H4 (cell line): ENCODE measurements at regions not wholly inside any gene's neighbourhood (a gene's known extent, or its start where the extent isn't known, plus 50 kb on each side); places are given as distances from the start of the nearest gene placed in this dataset.

Source experiments
- DNase-seq: peaks from one replicate; pipeline ENCODE4 v3.0.0-alpha.2; 2015; ENCODE audit warnings: low spot score

DNA sequence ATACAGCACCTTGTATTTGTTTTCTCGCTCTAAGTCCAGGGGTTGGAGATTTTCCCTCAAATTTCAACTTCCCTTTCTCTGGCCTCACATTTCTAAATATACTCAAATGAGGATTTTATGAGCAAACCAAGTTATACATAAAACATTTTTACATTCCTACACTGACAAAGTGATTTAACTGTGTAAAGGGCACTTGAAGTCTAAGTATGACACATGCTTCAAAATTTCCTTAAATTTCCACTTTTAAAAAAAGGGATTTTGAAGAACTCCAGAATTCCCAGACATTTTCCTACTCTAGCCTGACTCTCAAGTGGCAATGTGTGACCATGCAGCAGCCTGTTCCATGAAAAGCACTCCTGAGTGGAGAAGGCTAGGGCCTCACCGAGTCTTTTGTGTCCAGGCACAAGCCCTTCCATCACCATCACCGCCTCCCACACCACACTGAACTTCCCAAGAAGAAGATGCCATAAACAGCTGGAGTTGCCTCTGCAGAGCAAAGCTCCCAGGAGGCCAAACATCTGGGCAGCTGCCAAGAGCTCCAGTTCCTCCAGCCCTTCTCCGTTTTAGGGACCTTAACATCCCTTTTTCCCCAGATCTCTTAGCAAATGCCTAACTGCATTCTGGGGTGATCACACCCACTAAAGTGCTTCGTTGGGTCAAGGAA, 68.9 kb downstream of the NCR2 start:
- DNase-seq: no peak

DNA sequence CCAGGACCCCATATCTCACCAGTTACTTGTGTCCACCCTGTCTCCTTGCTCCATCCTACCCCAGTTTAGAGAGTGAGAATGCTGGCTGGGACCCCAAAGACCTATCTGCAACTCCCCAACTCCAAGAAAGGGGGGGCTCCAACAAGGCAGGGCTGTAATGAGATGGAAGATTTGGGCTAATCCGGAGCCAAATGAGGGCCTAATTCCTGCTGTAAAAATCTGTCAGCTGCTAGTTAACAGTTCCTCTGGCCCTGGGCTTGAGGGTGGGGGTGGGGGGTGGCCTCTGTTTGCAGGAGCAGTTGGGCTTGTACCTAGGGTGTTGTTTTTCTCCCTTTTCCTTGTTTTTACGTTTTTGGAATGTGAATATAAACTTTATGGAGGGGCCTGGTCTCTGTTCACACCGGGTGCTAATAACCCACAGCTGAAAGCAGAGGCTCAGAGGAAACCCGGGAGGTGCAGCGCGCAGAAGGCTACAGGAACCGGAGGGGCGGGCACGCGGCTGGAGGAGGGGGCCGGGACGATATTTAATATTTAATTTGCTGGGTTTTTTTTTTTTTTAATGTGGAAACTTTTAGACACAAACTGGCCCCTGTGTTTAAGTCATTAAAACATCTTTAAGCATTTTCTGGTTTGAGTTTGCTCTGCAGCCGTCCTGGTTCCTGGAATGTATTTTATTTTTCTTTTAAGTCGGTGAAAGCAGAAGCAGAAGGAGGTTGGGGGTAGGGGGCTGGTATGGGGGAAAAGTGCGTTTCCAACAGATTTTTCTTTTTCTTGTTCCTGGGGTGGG, 70.7 kb downstream of the NCR2 start:
- no peak for DNase-seq

DNA sequence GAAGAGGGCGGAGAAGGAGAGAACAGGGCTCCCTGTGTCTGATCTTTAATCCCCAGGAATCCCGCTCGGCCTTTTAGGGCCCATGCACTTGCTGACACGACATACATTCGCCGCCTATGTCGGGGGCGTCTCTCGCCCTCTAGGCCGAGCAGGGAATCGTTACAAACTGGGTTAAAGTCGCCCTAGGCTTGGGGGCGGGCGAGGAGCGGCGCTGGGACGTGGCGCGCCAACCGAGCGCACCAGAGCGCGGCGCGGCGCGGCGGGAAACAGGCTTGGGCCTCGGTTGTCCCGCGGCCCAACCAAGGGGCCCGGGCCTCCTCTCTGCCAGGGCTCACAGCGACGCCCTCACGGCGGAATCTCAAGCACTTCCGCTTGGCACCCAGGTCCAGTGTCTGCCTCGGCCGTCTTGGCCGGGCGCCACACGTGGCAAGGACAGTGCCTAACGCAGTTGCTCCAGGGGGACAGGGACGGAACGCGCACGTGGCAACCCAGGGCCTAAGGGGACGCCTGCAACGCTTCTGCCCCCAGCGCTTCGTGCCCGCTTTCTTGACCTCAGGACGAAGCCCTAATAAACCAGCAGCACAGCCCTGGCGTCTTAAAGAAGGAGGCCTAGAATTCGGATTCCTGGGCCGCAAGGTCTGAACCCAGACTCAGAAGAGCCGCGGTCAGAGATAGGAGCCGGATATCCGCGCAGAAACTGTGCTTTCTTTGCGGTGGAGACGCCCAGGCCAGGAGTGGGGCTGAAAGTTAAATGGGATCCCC, 71.5 kb downstream of the NCR2 start:
- DNase-seq: no peak

DNA sequence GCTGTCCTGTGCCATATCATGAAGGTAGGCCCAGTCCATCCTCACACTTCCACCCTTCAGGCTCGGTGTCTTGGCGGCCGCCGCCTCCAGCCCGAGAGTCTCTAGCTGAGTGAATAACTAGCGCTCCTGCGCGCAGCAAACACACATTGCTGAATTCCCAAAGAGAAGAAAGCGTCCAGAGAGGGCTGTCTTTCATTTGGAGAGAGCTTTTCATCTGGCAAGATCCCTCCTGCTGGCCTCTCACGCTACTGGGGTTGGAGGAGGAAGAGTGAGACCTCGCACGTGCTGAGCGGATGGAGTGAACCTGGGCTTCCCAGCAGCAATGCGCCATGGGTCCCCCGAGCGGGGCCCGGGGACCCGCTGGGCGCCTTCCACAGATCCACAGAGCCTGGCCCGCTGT, 73.2 kb downstream of the NCR2 start:
- DNase-seq: no peak

DNA sequence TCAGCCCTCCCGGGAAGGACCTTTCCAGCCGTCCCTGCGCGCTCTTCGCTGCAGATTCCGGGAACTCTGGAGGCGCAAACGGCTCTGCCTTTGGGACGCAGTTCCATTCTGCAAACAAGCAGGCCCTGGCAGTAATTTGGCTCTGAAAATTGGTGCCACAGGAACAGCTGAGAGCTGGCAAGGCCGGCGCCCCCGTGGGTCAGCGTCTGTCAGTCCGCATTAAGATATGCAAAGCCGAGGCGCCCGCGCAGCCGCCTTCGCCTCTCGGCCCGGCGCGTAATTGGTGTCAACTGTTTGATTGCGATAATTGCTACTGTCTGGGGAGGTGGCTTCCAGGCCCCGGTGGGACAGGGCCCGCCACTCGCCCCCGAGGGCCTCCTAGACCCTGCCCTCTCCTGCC, 73.6 kb downstream of the NCR2 start:
- no peak for DNase-seq

DNA sequence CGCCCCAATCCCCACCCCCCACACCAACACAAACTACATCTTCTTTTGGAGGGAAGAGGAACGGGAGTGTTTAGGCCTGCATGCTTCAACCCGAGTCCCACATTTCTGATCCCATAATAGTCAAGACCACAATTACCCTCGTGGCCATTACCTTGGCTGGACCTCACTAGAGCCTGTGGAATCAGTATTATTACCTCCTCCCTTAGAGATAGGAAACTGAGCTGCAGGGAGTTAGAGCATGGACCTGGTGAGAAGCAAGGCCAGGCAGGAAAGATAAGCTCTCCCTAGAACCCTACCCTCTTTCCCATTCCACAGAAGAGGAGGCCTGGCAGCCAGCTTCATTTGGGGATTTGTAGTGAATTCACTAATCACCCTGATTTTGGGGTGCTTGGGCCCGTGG, 74.1 kb downstream of the NCR2 start:
- DNase-seq: no peak

DNA sequence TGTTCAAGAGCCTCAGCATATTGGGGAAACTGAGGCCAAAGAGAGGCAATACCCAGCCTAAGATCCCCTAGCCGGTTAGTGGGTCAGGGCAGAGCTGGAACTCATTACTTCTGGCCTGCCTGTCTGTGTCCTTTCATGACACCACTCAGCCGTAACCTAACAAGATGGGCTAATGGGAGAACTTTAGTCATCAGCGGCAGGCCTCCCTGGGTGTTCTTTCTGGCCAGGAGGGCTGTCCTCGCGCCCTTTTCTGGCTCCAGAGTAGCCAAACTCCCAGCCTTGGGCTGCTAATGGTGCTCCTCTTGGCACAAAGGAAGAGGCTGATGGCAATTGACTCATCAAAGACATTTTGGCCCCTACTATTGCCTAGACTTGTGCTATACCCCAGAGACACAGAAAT, 76.6 kb downstream of the NCR2 start:
- DNase-seq: no peak

DNA sequence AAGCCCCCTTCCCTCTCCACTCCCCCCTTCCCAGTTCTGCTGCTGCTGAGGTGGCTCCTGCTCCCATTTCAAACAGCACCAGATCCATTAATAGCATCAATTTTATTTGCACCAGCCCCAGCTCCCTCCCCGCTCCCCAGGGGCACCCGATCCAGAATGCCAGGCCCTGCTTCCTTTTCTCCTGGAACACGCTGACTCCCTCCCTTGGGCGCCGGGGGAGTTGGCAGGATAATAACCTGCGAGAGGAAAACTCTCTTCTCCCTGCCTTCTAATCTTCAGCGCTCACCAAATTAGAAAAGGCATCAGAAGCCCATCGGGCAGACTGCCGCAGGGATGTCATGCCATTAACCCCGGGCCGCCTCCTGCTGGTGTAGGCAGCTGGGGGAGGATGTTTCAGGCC, 77.8 kb downstream of the NCR2 start:
- DNase-seq: no peak

DNA sequence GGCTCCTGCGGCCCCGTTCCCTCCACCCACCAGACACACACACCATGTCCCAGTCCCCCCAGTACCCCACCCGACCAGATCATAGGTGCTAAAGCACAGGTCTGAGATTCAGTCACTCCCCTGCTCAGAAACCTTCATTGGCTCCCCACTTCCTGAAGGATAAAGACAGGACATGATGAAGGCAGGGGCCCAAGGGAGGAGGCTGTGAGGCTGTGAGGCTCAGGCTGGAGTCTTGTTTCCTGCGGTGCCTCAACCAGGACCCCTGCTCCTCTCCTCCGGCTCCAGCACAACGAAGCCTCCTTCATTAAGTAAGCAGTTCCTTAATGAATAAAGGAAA, 81.1 kb downstream of the NCR2 start:
- DNase-seq: no peak

DNA sequence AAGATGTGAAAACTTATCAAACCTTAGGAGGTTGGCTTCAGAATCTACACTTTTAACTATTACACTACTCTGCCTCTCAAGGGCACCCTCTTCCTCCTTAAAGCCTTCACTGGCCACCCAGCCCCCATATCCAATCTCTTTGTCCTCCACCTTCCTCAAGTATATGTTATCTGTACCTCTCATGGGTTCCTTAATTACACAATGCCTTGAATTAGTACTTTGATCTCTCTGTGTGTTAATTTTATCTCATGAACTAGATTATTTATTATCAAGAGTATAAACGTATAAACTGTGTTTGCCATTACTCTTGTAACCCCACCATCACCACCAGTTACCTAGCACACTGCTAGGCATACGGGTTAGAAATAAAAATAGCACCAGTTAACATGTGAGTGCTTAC, 83.3 kb downstream of the NCR2 start:
- DNase-seq: no peak

DNA sequence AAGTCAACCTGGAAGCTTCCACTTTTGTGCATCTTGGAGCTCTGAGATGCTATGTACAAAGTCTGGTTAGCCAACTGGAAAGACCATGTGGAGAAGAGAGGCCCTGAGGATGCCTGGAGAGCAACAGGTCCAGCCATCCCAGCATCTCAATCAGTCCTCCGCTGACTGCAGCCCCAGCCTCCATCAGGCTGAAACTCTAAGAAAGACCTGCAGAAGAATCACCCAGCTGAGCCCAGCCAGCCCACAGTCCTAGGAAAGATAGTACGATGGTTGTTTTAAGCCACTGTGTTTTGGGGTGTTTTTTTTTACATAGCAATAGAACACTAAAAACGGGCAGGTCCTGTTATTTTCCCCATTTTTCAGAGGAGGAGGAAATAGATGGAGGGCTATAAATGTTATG, 84.0 kb downstream of the NCR2 start:
- DNase-seq: no peak

DNA sequence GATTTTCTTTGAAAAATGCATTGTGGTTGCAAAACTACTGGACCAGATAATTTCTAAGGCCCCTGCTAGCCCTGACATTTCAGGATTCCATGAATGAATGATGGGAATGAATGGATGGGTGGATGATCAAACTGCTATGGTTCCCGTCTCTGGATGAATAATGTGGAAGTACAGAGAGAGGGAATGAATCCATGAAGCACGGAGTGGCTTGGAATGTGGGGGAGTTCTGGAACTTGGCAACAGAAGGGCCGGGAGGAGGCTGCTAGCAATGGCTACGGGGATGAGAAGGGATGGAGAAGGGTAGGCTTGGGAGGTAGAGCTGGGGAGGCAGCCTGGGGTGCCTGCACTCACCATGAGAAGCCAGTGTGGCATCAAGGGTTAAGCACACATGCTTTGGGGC, 84.8 kb downstream of the NCR2 start:
- DNase-seq: no peak

DNA sequence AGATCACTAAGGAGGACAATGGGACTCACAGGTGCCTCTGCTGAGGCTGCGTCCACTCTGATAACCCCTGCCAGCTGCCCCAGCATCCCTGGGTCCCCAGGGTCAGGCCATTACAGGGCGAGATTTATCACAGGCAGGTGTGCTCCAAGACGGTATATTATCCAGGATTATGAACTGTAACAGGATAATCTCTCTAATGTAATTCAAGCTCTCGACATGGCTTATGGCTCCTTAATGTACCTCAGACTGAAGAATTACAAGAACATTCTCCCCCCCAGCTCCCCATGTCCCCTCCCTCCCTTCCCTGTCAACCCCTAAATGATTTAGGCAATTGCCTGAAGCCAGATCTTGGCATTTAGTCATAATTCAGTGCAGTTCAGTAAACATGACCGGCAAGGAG, 86.8 kb downstream of the NCR2 start:
- DNase-seq: no peak

DNA sequence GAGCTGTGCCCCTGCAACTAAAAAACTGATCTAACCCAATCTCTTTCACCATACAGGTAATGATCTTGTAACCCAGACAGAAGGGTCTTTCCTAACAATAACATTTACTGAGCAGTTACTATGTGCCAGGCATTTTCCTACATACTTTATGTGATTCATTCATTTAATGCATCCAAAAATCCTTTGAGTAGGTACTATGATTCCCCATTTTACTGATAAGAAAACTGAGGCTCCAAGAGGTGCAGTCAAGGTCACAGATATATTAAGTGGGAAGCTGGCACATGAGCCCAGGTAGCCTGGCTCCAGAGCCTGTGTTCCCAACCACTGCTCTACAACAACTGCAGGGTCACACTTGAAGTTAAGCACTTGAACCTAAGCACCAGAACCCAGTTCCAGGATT, 87.6 kb downstream of the NCR2 start:
- DNase-seq: no peak

DNA sequence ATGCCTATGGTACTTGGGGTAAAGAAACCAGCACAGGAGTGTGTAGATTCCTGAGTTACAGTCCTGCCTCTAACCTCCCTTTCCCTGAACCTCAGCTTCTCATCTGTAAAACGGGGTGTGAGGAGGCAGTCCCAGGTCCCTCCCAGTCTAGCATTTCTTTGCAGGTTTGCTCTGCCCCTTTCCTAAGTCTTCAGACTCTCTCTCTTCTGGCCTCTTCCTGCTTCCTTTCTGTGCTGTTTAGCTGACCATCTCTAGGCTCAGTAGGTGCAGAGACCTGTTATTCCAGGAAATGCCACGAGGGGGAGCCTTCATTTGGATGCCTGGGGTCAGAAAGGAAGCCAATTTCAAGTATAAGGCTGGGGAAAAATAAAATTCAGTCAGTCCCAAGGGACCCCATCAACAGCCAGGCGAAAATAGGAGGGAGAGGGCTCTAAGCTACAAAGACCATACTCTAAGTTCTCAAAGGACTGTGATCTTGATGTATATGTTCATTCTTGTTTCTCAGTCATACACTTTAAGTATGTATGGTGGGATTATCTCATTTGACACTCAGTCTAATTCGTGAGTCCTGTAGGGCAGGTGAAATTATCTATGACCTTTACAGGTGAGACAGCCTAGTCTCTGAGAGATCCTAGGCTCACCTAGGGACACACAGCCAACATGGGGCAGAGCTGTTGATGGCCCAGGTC, 89.1 kb downstream of the NCR2 start:
- peak; percentile 71 for DNase-seq

DNA sequence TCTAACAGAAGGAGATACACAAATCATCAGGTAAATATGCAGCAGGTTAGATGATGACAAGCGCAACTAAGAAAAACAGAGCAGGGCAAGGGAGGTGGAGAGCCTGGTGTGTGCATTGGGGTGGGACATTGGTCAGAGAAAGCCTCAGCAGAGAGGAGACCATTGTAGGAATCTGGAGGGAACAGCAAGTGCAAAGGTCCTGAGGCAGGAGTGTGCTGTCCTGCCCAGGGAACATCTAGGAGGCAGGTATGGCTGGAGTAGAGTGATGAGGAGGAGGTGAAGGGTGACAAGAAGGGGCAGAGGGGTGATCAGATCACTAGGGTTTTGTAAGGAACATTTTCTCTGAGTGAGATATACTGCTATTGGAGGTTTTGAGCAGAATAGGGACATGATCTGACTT, 90.1 kb downstream of the NCR2 start:
- no peak for DNase-seq

DNA sequence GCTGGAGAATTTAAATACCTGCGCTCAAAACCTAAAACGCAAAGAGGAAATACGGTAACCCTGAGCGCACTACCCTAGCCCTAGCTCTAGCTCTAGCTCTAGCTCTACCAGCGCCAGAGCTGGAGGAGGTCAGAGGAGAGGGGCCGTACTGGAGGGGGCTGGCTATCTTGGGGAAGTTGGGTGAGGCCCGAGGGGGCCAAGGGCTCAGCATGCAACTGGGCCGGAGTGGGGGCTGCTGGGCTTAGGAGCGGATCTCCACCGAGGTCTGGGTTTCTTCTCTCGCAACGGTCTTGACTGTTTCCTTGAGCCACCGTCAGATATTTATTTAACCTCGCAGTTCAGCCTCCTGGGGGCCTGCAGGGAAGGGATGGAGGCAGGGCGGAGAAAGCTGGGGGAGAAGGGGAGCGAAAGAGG, 91.0 kb downstream of the NCR2 start:
- no peak for DNase-seq

DNA sequence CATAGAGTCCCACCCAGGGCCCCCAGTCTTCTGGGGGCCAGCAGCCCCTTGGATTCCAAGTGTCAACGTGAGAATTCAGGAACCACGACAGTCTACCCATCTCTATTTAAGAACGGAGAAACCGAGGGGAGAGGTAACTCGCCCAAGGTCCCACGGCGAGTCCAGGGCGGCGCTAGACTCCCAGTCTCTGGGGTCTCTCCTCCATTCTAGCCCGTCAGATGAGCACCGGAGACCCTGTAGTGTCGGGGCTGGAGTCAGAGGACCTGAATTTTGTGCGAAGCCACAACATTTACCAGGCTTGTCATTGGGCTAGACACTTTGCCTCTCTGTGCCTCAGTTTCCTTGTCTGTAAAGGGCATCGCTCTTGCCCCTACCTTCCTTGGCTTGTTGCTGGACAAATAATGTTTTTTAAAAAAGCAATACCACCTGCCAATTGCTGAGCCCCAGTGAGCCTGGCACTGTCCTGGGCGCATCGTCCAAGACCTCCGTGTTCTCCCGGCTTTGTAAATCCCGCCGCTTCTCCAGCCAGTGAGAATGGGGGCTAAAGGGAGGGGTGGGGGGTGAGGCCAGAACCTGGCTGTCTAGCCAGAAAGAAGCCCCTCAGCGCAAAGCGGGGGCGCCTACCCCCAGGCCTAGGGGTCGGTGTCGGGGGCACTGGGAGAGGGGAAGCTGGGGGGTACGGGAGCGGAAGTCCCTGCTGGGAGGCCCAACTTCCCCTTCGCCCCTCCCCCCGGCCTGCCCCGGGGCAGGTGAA, 91.7 kb downstream of the NCR2 start:
- no peak for DNase-seq

DNA sequence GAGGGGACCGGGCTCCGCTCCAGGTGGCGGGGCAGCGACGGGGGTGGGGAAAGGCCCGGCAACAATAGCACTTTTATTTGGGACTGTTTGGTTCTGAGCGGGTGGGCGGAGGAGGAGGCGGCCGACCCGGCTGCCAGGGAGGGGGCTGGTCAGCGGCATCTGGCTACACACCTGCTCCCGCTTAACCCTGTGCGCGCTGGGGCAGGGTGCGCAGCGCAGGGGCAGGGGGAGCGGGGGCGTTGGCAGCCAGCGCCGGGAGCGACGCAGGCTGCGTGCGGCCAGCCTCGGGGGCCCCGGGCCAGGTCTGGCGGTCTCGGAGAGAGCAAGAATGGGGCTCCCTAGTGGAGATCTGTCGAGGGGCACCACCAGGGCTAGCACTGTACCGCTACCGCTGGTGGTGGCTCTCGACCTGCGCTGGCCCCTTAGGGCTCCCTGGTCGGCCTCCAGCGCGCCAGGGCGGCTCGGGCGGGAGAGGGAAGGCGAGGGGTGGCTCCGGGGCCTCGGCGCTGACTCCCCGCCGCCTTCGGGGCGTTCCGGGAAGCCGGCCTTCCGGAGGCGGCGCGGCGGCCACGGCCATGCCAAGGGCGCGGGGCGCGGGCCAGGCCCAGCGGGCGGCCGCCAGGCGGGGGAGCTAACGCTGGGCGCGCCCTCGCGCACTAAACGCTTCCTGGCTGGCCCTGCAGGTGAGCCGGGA, 92.4 kb downstream of the NCR2 start:
- no peak for DNase-seq

DNA sequence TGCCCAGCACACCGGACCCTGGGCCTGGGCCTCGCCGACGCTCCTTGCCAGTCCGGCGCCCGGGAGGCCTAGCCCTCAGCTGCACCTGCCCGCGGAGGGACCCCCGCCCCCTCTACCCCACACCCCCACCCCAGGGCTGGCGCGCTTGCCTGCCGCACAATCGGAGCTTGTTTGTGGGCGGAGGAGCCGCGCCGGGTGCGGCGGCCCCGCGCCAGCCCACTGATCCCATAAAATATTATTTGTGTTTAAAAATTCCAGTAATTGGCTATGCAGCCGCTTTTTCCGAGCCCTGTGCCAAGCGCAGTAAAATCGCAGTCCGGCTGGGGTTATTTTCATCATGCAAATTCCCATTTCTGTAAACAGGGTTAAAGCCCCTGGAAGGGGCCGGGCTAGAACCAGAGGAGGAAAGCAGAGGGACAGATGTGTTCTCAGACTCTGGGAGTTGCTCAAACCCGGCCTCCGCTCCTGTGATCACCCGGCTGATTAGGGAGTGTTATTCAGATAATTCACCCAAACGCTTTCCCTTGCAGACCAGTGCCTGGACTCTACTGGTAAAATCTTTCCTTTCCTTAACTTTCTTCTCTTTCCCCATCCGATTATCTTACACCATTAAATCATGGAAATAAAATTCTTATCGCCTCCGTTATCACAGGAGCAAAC, 93.1 kb downstream of the NCR2 start:
- DNase-seq: peak; percentile 26

DNA sequence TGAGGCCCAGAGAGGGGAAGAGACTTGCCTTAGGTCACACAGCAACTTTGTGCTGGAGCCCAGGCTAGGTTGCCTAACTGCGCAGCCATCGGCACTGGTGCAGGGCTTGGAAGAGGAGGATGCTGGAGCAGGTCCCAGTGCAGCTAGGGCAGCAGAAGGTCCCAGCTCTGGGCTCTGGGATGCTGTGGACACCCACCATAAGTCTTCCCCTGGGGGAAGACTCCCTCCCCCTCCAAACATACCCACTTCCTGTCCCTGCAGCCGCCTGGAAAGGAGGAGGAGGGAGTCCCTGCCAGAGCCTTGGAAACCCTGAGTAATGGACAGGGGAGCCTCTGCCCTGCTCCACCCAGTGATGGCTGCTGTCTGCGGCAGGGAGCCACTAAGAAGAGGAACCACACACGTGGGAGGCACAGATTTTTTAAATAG, 93.6 kb downstream of the NCR2 start:
- DNase-seq: peak; percentile 73
